ENCODE measurements at regions not wholly inside any gene's neighbourhood (a gene's known extent, or its start where the extent isn't known, plus 50 kb on each side); places are given as distances from the start of the nearest gene placed in this dataset.

- no peak for TF ChIP-seq POLR2A (IDR thresholded peaks at IDR 0.05)
- no peak for TF ChIP-seq CTCF (IDR thresholded peaks at IDR 0.05)
- no peak for TF ChIP-seq POLR2AphosphoS5 (IDR thresholded peaks at IDR 0.05)
- no peak for TF ChIP-seq EP300 (IDR thresholded peaks at IDR 0.05)
Measured at GRCh38 chr12:90064852-90065801, 356.5 kb upstream of the ATP2B1 start.

Measured in stomach (tissue), 4 donors.